Stimulated activated CD4-positive, alpha-beta T cell treated with anti-CD3 and anti-CD28 coated beads, Interleukin-4, amount 100 ng/mL, for 48 hours (primary cell): ENCODE measurements at regions not wholly inside any gene's neighbourhood (a gene's known extent, or its start where the extent isn't known, plus 50 kb on each side); places are given as distances from the start of the nearest gene placed in this dataset.
"Not testable (repeated sequence)": the region's sequence is repeated elsewhere in the genome, so short reads cannot be mapped to it uniquely, and the experiment has no call there.

ENCODE experiments used
- DNase-seq, 2 donors: peaks; one replicate each; pipeline ENCODE4 v3.0.0-alpha.2; 2020; ENCODE audit warnings: low read depth in 2 of 2

- DNase-seq = no peak
Measured at GRCh38 chr12:11539156-11539555, 110.3 kb upstream of the ETV6 start.

- no peak for DNase-seq
Measured at GRCh38 chr12:11540156-11540555, 109.3 kb upstream of the ETV6 start.

- no peak for DNase-seq
Measured at GRCh38 chr12:11540615-11541310, 108.7 kb upstream of the ETV6 start.

GRCh38 chr12:11542599-11542998, 106.9 kb upstream of the ETV6 start:
- no peak for DNase-seq

GRCh38 chr12:11543457-11544158, 105.9 kb upstream of the ETV6 start:
- DNase-seq = no peak

GRCh38 chr12:11545484-11546330, 103.8 kb upstream of the ETV6 start:
- peak in 1 of 2 donors; percentile 32 for DNase-seq

GRCh38 chr12:11546582-11547270, 102.7 kb upstream of the ETV6 start:
- not testable (repeated sequence) for DNase-seq

GRCh38 chr12:11547271-11547646, 102.2 kb upstream of the ETV6 start:
- DNase-seq = not testable (repeated sequence)

GRCh38 chr12:11549119-11549518, 100.4 kb upstream of the ETV6 start:
- no peak for DNase-seq

GRCh38 chr12:11553871-11554533, 95.5 kb upstream of the ETV6 start:
- DNase-seq = peak; percentile 34 to 41

GRCh38 chr12:11555195-11555594, 94.3 kb upstream of the ETV6 start:
- DNase-seq = no peak

GRCh38 chr12:11555743-11556625, 93.5 kb upstream of the ETV6 start:
- DNase-seq = no peak

- no peak for DNase-seq
Measured at GRCh38 chr12:11556682-11557081, 92.8 kb upstream of the ETV6 start.

- no peak for DNase-seq
Measured at GRCh38 chr12:11559626-11560340, 89.7 kb upstream of the ETV6 start.

GRCh38 chr12:11561411-11561810, 88.1 kb upstream of the ETV6 start:
- no peak for DNase-seq

- no peak for DNase-seq
Measured at GRCh38 chr12:11563785-11564739, 85.4 kb upstream of the ETV6 start.

GRCh38 chr12:11564984-11565651, 84.4 kb upstream of the ETV6 start:
- DNase-seq = no peak

GRCh38 chr12:11565752-11566151, 83.7 kb upstream of the ETV6 start:
- DNase-seq = no peak
